Vagina (tissue), 2 donors: ENCODE measurements at regions not wholly inside any gene's neighbourhood (a gene's known extent, or its start where the extent isn't known, plus 50 kb on each side); places are given as distances from the start of the nearest gene placed in this dataset.

Experiments
- POLR2A ChIP-seq, 2 donors: fragments of 450-650 bp; IDR thresholded peaks; one replicate each; pipeline ENCODE4 v1.6.1; 2017; ENCODE audit warnings: antibody characterized with exemption in 2 of 2, mild to moderate bottlenecking in 2 of 2, moderate library complexity in 2 of 2
- POLR2AphosphoS5 ChIP-seq, 2 donors: sonication (generic); formaldehyde crosslinking; IDR thresholded peaks; one replicate each; pipeline ENCODE4 v1.9.0; 2017; ENCODE audit warnings: antibody characterized with exemption in 2 of 2, mild to moderate bottlenecking in 2 of 2, low read depth in 1 of 2; ENCODE audit not compliant: insufficient read depth in 1 of 2
- TF ChIP-seq, protein P1 (sequence below), 3 experiments: fragments of 450-650 bp in 2 of 3; fragments of 200-600 bp in 1 of 3; sonication (generic) in 1 of 3; IDR thresholded peaks; one replicate each; pipeline ENCODE4 v1.5.1; 2017 to 2019; ENCODE audit warnings: antibody characterized with exemption in 3 of 3, mild to moderate bottlenecking in 2 of 3, moderate library complexity in 2 of 3

GRCh38 chr6:170093276-170093657 lies 197.6 kb downstream of the DLL1 start:
- TF ChIP-seq, protein P1, sequence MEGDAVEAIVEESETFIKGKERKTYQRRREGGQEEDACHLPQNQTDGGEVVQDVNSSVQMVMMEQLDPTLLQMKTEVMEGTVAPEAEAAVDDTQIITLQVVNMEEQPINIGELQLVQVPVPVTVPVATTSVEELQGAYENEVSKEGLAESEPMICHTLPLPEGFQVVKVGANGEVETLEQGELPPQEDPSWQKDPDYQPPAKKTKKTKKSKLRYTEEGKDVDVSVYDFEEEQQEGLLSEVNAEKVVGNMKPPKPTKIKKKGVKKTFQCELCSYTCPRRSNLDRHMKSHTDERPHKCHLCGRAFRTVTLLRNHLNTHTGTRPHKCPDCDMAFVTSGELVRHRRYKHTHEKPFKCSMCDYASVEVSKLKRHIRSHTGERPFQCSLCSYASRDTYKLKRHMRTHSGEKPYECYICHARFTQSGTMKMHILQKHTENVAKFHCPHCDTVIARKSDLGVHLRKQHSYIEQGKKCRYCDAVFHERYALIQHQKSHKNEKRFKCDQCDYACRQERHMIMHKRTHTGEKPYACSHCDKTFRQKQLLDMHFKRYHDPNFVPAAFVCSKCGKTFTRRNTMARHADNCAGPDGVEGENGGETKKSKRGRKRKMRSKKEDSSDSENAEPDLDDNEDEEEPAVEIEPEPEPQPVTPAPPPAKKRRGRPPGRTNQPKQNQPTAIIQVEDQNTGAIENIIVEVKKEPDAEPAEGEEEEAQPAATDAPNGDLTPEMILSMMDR (IDR thresholded peaks at IDR 0.05): no peak
- TF ChIP-seq POLR2AphosphoS5 (IDR thresholded peaks at IDR 0.05; ENCODE audit: insufficient read depth in 1 of 2, low read depth in 1 of 2) (no peak), POLR2A (IDR thresholded peaks at IDR 0.05) (no peak)
